MCF 10A (cell line): ENCODE measurements at regions not wholly inside any gene's neighbourhood (a gene's known extent, or its start where the extent isn't known, plus 50 kb on each side); places are given as distances from the start of the nearest gene placed in this dataset.
A peak's percentile ranks its signal among the peaks of the same experiment; 100 is the strongest.

Source experiments
- BruUV-seq: library from RNA; stranded (reverse); fragments of 400-500 nt; replicated peaks from 2 replicates; lab custom pipeline; 2021; lab: Mats Ljungman, UMichigan
- CTCF ChIA-PET: fragments of 300-600 bp; sonication (Branson Sonifier 250); formaldehyde crosslinking; extraction: SDS; loops from one replicate; lab custom pipeline; 2021; ENCODE audit warnings: antibody characterized with exemption, inconsistent platforms; lab: Yijun Ruan, JAX
- POLR2A ChIA-PET: fragments of 300-600, 350-650 bp; sonication (Branson Sonifier 250); formaldehyde crosslinking; extraction: SDS; loops from one replicate; lab custom pipeline; 2020; ENCODE audit warnings: antibody characterized with exemption, inconsistent platforms; lab: Yijun Ruan, JAX
- DNase-seq: peaks from one replicate; pipeline ENCODE4 v3.0.0-alpha.2; 2018; ENCODE audit not compliant: unreplicated experiment
- H3K27ac Mint-ChIP-seq: one replicate; pipeline ENCODE4 v1.8.0; 2022; ENCODE audit warnings: mild to moderate bottlenecking, low read depth, mixed read lengths; ENCODE audit not compliant: unreplicated experiment
- H3K27me3 Mint-ChIP-seq: one replicate; pipeline ENCODE4 v1.8.0; 2022; ENCODE audit warnings: mixed read lengths; ENCODE audit not compliant: insufficient read depth, unreplicated experiment
- H3K36me3 Mint-ChIP-seq: one replicate; pipeline ENCODE4 v1.8.0; 2022; ENCODE audit warnings: mild to moderate bottlenecking, moderate library complexity, mixed read lengths; ENCODE audit not compliant: insufficient read depth, unreplicated experiment
- H3K4me1 Mint-ChIP-seq: one replicate; pipeline ENCODE4 v1.8.0; 2022; ENCODE audit warnings: mixed read lengths; ENCODE audit not compliant: insufficient read depth, unreplicated experiment
- H3K4me3 Mint-ChIP-seq: one replicate; pipeline ENCODE4 v1.8.0; 2022; ENCODE audit warnings: mild to moderate bottlenecking, moderate library complexity, mixed read lengths; ENCODE audit not compliant: unreplicated experiment
- H3K9me3 Mint-ChIP-seq: one replicate; pipeline ENCODE4 v1.8.0; 2022; ENCODE audit warnings: mixed read lengths; ENCODE audit not compliant: unreplicated experiment
- intact Hi-C: fragments of 100-400 bp; cut with micrococcal nuclease; formaldehyde crosslinking; loops from 2 replicates; pipeline ENCODE4 v1.14.1; 2022
- TF ChIP-seq, protein P1 (sequence below): fragments of 200-600 bp; IDR thresholded peaks from one replicate; pipeline ENCODE4 v1.8.0; 2022; ENCODE audit warnings: antibody characterized with exemption, mild to moderate bottlenecking; ENCODE audit not compliant: unreplicated experiment

DNA sequence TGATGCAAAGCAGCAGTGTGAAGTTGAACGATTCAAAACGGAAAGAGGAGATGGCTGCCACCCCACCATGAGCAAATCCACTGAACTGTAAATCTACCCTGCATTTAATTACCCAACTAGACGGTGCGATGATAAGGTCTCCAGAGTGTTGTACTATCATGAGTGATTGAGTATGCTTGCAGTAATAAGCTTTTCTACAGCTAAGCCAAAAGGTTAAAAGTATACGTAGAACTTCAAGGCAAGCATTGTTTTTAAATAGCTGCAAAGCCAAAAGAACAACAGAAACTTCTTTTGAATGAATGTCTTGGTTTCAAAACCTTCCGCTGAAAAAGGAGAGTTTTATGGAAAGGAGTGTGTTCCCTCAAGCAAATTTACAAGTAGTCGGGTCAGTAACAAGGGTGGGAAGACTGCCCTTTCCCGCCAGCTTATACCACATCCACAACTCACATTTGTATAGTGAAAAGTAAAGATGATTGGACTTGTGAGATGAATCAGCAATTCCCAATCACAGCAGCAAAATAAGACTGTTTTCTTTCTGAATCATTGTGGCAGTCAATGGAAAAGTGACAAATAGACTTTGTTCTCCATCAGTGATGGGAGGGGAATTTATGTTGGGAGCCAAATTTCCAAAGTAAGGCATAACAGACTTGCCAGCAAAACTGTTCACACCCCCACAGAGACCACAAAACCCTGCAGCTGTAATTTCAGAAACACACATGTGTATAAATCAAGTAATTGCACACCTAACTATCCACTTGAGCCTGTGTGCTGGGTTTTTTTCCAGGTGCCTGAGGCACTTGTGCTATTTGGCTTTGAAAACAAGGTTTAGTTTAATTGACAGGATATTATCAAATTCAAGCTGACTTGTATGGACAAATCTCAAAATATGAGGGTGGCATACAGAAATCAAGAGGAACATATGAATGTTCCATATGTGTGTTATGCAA lies 407.7 kb upstream of the GRAMD2B start:
- H3K4me1 Mint-ChIP-seq = peaks cover 16% of the 10 kb centered on the region
- H3K36me3 Mint-ChIP-seq = no peaks in the 10 kb centered on the region
- peak overlapping the region; percentile 78 for H3K27ac Mint-ChIP-seq
- peak overlapping the region; percentile 30 for H3K4me3 Mint-ChIP-seq
- BruUV-seq = no TSS peak
- no peaks in the 10 kb centered on the region for H3K9me3 Mint-ChIP-seq
- CTCF ChIA-PET = interaction anchor here (0.5 to 1.6 kb wide), 6 partner anchors 11 to 1245 kb away, joined by 3 to 4 read pairs (median 3); no protein-coding TSS in a partner anchor
- DNase-seq = peak; percentile 69
- intact Hi-C loops = no loop called here
- TF ChIP-seq, protein P1, sequence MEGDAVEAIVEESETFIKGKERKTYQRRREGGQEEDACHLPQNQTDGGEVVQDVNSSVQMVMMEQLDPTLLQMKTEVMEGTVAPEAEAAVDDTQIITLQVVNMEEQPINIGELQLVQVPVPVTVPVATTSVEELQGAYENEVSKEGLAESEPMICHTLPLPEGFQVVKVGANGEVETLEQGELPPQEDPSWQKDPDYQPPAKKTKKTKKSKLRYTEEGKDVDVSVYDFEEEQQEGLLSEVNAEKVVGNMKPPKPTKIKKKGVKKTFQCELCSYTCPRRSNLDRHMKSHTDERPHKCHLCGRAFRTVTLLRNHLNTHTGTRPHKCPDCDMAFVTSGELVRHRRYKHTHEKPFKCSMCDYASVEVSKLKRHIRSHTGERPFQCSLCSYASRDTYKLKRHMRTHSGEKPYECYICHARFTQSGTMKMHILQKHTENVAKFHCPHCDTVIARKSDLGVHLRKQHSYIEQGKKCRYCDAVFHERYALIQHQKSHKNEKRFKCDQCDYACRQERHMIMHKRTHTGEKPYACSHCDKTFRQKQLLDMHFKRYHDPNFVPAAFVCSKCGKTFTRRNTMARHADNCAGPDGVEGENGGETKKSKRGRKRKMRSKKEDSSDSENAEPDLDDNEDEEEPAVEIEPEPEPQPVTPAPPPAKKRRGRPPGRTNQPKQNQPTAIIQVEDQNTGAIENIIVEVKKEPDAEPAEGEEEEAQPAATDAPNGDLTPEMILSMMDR = no peak
- H3K27me3 Mint-ChIP-seq = no peaks in the 10 kb centered on the region
- POLR2A ChIA-PET = interaction anchor here (0.6 to 2.2 kb wide), 11 partner anchors 10 to 1172 kb away, joined by 3 to 11 read pairs (median 3); no protein-coding TSS in a partner anchor

DNA sequence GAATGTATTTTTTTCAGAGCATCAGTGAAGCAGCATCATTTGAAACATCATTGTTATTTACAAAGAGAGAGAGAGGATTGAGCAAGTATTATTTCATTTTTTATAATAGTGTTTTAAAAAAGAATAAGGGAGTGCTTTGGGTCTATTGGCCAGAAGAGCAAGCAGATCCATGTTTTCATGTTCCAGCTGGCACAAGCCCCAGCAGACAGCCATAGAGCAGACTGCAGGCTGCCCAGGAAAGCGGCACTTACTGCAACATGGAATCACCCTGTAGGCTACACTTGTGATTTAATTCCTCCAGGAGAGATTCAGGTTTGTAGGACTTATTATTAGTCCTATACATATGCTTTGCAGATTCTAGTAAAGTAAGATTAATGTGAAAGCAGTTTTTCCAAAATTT lies 407.0 kb upstream of the GRAMD2B start:
- Mint-ChIP-seq H3K4me1 (peaks cover 16% of the 10 kb centered on the region), H3K36me3 (no peaks in the 10 kb centered on the region), H3K27me3 (no peaks in the 10 kb centered on the region), H3K9me3 (peaks cover 5% of the 10 kb centered on the region), H3K27ac (no peak overlapping the region), H3K4me3 (no peak overlapping the region)
- TF ChIP-seq, protein P1 = no peak
- no TSS peak for BruUV-seq
- ChIA-PET POLR2A (interaction anchor here (0.6 to 2.2 kb wide), 5 partner anchors 9 to 91 kb away, joined by 3 to 11 read pairs (median 3); no protein-coding TSS in a partner anchor), CTCF (interaction anchor here (0.7 to 1.6 kb wide), 2 partner anchors 11 to 283 kb away, joined by 3 to 4 read pairs; no protein-coding TSS in a partner anchor)
- DNase-seq = peak; percentile 15
- intact Hi-C loops = no loop called here

DNA sequence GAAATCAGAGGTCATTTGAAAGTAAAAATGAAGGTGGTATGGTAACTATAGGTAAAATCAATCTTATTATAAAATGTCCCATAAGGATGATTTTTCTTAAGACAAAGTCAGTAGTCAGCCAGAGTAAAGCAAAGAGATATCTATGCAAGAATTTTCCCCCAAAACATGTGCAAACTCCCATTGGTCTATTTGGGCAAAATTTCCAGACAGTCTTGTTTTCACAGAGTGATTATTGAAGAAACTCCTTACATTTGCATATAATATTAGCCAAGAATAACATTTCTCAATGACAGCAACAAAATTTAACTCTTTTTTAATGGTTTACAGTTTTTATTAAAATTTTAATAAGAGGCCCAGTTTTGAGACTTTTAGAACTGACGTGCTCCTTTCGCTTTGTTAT lies 406.1 kb upstream of the GRAMD2B start:
- POLR2A ChIA-PET = no interaction called here
- Mint-ChIP-seq H3K4me3 (no peak overlapping the region), H3K27ac (no peak overlapping the region)

More for the DNA sequence above, 406.1 kb upstream of the GRAMD2B start:
- intact Hi-C loops = no loop called here
- Mint-ChIP-seq H3K9me3 (peaks cover 8% of the 10 kb centered on the region), H3K27me3 (no peaks in the 10 kb centered on the region), H3K36me3 (no peaks in the 10 kb centered on the region), H3K4me1 (peaks cover 16% of the 10 kb centered on the region)
- TF ChIP-seq, protein P1 = no peak
- CTCF ChIA-PET = no interaction called here
- DNase-seq = no peak
- no TSS peak for BruUV-seq
